GM12875 (cell line): ENCODE measurements at regions not wholly inside any gene's neighbourhood (a gene's known extent, or its start where the extent isn't known, plus 50 kb on each side); places are given as distances from the start of the nearest gene placed in this dataset.

ENCODE experiments used
- H3K4me3 ChIP-seq: one replicate; pipeline ENCODE4 v1.5.1; 2011; ENCODE audit warnings: low read depth, low read length, control low read depth
- CTCF ChIP-seq: IDR thresholded peaks from 2 replicates; pipeline ENCODE4 v1.5.1; 2011; ENCODE audit warnings: low read depth, mild to moderate bottlenecking, control low read depth, inconsistent platforms, low read length, moderate library complexity, borderline replicate concordance; ENCODE audit not compliant: insufficient read depth

GRCh38 chr4:160492181-160492580 is 1389.3 kb downstream of the RAPGEF2 start:
- H3K4me3 ChIP-seq: no peak overlapping the region
- no peak for TF ChIP-seq CTCF

GRCh38 chr4:160493206-160493605 is 1390.3 kb downstream of the RAPGEF2 start:
- no peak overlapping the region for H3K4me3 ChIP-seq
- no peak for TF ChIP-seq CTCF

- TF ChIP-seq CTCF: no peak
- H3K4me3 ChIP-seq: no peak overlapping the region
These were observed 1392.5 kb downstream of the RAPGEF2 start for GRCh38 chr4:160495356-160495755.

- H3K4me3 ChIP-seq: no peak overlapping the region
- TF ChIP-seq CTCF: no peak
These were observed 1395.3 kb downstream of the RAPGEF2 start for GRCh38 chr4:160498211-160498610.

- no peak overlapping the region for H3K4me3 ChIP-seq
- no peak for TF ChIP-seq CTCF
These were observed 1402.8 kb downstream of the RAPGEF2 start for GRCh38 chr4:160505724-160506123.

- no peak overlapping the region for H3K4me3 ChIP-seq
- no peak for TF ChIP-seq CTCF
These were observed 1408.0 kb downstream of the RAPGEF2 start for GRCh38 chr4:160510928-160511327.

GRCh38 chr4:160514126-160514525 is 1411.2 kb downstream of the RAPGEF2 start:
- no peak for TF ChIP-seq CTCF
- H3K4me3 ChIP-seq: no peak overlapping the region
